Stimulated activated CD4-positive, alpha-beta T cell treated with anti-CD3 and anti-CD28 coated beads, Interleukin-4, amount 100 ng/mL, for 1 hour (primary cell): ENCODE measurements at regions not wholly inside any gene's neighbourhood (a gene's known extent, or its start where the extent isn't known, plus 50 kb on each side); places are given as distances from the start of the nearest gene placed in this dataset.
"Not testable (repeated sequence)": the region's sequence is repeated elsewhere in the genome, so short reads cannot be mapped to it uniquely, and the experiment has no call there.

Source experiments
- DNase-seq: peaks from one replicate; pipeline ENCODE4 v3.0.0-alpha.2; 2020

DNA sequence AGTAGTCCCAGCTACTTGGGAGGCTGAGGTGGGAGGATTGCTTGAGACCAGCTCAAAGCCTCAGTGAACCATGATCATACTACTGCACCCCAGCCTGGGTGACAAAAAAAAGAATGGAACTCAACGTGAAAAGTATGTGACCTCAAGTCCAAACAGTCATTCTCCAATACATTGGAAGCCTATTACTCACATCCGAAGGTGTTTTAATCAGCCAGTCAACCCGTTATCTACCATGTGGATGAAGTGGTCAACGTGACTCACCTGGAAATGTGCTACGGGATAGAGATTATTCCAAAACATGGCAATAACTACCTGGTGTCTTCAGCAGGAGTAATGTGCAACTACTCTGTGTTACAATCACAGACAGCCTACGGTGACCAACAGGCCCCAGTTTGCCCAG is 85.8 kb upstream of the TOP1 start:
- DNase-seq: no peak

DNA sequence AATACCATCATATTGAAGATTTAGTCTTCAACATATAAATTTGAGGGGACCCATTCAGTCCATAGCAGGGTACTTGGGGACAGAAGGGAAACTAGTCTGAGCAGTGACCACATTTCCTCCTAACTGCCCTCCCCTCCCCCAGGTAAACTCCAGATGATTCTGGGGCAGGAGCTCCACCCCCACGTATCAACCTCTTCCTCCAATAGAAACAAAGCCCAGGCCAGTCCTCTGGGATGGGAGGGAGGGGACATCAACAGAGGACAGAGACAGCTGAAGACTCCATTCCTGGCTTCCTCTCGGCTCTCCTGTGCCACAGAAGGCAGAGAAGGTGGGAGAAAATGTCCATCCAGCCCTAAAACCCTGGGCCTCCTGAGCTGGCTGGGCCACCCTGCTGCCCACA is 85.0 kb upstream of the TOP1 start:
- DNase-seq: no peak

- DNase-seq: no peak
Observed at GRCh38 chr20:40945189-40945588, 83.4 kb upstream of the TOP1 start.

GRCh38 chr20:40945754-40946450 is 82.7 kb upstream of the TOP1 start:
- DNase-seq: no peak

GRCh38 chr20:40946451-40946850 is 82.2 kb upstream of the TOP1 start:
- DNase-seq: no peak

- DNase-seq: no peak
Observed at GRCh38 chr20:40948465-40949267, 80.0 kb upstream of the TOP1 start.

DNA sequence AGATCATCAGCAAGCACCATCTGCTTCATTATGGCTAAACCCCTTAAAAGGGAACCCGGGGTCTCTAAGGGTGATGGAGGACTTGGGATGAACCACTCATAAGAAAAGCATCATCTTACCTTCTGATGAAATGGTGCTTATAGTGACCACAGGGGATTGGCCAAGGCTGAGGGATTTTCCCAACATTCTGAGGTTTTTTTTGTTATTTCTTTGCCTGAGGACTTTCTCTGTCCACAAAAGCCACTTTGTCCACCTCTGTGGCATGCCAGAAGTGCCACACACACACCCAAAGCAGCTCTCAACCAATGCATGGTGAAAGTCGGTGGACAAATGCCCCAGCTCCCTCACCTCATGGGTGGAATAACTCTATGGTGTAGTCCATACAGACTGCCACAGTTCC is 79.3 kb upstream of the TOP1 start:
- DNase-seq: no peak

GRCh38 chr20:40952136-40952535 is 76.5 kb upstream of the TOP1 start:
- DNase-seq: no peak

DNA sequence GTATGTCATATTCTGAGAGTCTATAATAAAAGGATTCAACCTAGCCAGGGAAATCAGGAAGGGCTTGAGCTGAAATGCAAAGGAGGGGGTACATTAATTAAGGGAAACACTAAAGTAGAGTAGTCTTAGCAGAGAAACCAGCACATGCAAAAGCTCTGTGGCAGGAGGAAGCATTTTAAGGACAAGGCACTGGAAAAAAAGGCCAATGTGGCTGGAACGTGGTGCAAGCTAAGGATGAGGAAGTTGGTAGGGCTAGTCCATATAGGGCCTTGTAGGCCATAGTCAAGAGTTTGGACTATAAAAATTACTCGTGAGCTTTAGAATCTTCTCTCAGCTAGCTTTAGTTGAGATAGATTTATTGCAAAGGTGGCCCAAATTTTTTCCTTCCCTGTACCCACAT is 75.2 kb upstream of the TOP1 start:
- no peak for DNase-seq

DNA sequence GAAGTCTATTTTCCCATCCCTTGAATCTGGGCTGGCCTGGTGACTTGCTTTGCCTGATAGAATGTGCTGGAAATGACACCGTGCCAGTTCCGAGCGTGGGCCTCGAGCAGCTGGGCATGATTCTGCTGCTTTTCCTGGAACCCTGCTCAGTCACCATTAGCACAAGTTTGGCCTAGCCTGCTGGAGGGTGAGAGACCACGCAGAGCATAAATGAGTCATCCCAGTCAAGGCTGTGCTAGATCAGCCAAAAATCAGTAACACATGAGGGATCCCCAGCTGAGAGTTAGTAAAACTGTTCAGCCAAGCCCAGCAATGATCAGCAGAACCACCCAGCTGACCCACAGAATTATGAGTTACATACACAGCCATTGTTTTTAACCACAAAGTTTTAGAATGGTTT is 74.8 kb upstream of the TOP1 start:
- no peak for DNase-seq

- DNase-seq: no peak
Observed at GRCh38 chr20:40954521-40955165, 74.0 kb upstream of the TOP1 start.

DNA sequence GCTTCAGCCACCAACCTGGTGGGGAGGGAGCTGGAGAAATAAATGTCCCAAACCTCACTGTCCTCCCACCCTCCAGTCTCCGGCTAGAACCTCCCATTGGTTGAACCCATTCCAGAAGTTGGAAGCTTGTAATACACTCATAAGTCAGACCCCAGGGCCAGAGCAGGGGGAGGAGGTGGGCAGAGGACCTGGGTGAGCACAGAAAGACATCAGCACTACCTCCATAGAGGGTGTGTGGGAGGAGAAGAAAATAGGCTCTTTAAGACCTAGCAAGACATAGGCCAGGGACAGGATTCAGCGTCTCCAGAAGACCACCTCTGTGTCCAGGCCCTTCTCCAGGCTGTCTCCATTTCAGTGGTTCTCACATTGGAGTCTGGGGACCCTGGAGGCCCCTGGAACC is 73.3 kb upstream of the TOP1 start:
- DNase-seq: no peak

DNA sequence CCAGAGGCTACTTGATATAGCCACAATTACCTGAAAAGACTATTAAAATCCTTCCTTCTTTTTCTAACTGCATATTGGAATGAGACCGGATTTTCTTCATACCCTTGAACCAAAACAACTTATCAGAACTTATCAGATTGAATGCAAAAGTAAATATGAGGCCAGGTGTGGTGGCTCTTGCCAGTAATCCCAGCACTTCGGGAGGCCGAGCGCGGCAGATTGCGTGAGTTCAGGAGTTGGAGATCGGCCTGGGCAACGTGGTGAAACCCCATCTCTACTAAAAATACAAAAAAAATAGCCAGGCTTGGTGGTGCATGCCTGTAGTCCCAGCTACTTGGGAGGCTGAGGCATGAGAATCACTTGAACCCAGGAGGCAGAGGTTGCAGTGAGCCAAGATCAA is 72.8 kb upstream of the TOP1 start:
- DNase-seq: not testable (repeated sequence)

GRCh38 chr20:40956542-40957264 is 71.9 kb upstream of the TOP1 start:
- DNase-seq: no peak

- no peak for DNase-seq
Observed at GRCh38 chr20:40957265-40957760, 71.3 kb upstream of the TOP1 start.

- DNase-seq: no peak
Observed at GRCh38 chr20:40958598-40958997, 70.0 kb upstream of the TOP1 start.

DNA sequence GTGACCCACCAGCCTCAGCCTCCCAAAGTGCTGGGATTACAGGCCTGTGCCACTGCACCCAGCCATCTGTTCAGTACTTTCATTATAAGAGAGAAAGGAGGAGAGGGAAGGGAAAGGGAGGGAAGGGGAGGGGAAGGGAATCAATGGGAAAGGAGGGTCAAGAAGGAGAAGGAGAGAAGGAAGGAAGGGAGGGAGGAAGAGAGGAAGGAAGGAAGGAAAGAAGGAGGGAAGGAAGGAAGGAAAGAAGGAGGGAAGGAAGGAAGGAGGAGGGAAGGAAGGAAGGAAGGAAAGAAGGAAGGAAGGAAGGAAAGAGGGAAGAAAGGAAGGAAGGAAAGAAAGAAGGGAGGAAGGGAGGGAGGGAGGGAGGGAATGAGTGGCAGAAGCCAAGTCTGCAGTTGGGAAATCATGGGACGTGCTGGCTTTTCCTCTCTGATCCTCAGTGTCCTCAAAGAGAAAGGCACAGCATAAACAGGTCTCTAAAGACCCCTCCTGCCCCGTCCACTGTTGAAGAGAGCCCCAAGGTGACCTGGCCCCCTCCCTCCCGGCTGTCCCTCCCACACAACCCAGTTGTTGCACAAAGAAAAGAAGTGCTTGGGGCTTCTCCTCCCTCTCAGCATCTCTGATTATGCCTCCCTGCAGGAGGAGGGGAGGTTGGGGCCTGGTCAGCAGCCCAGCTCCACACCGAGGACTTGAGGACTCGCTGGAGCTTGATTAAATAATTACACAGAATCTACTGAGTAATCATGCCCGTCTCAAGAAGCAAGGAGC is 69.1 kb upstream of the TOP1 start:
- no peak for DNase-seq

DNA sequence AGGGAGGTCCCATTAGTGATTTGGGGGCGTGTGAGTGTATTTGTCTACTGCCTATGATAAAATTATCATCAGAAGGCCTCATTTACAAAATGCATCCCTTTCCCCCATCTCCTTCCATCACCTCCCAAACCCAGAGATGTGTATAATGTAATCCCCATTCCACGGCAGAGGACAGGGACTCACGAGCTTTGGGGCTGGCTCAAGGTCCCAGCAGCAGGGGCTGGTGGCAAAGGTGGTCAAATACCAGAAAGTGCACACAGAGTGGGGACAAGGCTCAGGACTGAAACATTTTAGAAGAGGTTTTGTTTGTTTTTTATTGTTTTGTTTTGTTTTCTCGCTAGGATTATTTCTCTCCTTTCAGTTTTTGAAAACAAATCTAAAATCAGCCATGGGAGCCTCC is 68.5 kb upstream of the TOP1 start:
- DNase-seq: no peak

GRCh38 chr20:40960521-40960956 is 68.1 kb upstream of the TOP1 start:
- DNase-seq: no peak

- no peak for DNase-seq
Observed at GRCh38 chr20:40961176-40961575, 67.4 kb upstream of the TOP1 start.

- no peak for DNase-seq
Observed at GRCh38 chr20:40961686-40962640, 66.7 kb upstream of the TOP1 start.
